GM20000 (cell line): ENCODE measurements at regions not wholly inside any gene's neighbourhood (a gene's known extent, or its start where the extent isn't known, plus 50 kb on each side); places are given as distances from the start of the nearest gene placed in this dataset.

Source experiments
- DNase-seq: peaks from one replicate; pipeline ENCODE4 v3.0.0; 2012; ENCODE audit warnings: low spot score
- TF ChIP-seq, protein P1 (sequence below): IDR thresholded peaks from 2 replicates; pipeline ENCODE4 v1.5.1; 2012; ENCODE audit warnings: mild to moderate bottlenecking, control low read depth; ENCODE audit errors: extremely low read depth, missing control alignments

DNA sequence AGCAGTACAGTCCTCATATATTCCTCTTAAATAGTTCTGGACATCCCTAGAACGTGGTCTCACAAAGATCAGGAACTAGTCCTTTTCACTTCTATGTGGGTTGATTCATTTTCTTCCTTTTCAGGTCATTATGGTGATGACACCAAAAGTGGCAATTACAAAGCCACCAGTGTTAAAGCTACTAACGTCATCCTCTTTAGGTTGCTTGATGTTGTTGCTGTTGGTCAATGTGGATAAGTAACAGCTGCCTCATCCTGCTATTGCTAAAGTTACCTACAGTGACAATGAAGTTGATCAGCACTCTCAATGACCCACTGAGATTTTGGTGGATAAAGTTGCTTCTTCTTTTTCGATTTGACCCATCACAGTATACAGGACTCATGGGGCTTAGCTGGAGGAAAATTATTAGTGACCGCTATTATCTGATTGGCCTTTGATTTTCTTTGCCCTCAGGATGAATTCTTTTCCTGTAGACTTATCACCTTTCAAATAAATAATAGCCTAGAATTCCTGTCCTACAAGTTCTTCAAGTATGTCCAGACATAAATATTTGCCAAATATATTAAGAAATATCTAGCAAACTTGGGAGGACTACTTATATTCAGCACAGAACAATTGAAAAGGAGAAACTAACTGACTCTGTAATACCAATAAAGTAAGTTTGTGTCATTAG, 54.0 kb upstream of the ATP2B1 start:
- DNase-seq: no peak
- TF ChIP-seq, protein P1, sequence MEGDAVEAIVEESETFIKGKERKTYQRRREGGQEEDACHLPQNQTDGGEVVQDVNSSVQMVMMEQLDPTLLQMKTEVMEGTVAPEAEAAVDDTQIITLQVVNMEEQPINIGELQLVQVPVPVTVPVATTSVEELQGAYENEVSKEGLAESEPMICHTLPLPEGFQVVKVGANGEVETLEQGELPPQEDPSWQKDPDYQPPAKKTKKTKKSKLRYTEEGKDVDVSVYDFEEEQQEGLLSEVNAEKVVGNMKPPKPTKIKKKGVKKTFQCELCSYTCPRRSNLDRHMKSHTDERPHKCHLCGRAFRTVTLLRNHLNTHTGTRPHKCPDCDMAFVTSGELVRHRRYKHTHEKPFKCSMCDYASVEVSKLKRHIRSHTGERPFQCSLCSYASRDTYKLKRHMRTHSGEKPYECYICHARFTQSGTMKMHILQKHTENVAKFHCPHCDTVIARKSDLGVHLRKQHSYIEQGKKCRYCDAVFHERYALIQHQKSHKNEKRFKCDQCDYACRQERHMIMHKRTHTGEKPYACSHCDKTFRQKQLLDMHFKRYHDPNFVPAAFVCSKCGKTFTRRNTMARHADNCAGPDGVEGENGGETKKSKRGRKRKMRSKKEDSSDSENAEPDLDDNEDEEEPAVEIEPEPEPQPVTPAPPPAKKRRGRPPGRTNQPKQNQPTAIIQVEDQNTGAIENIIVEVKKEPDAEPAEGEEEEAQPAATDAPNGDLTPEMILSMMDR: no peak

DNA sequence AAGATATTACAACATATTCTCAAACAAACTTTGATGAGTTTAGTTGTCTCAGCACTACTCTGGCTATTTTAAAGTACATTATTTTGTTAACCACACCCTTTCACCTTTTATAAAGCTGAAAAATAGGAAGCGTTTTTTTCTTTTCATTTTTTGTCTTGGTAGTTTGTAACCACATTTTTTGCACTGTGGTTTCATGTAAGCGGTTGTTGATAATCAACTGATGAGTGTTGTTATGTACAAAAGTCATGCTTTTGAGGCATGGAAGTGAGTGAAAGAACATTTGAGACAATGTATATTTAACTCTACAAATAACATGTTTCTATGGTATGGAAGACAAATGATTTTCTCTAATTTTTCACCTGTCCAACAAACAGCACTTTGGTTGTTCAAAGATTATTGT, 52.1 kb upstream of the ATP2B1 start:
- TF ChIP-seq, protein P1: no peak
- no peak for DNase-seq
